Astrocyte (in vitro differentiated cells and primary cell): ENCODE measurements at regions not wholly inside any gene's neighbourhood (a gene's known extent, or its start where the extent isn't known, plus 50 kb on each side); places are given as distances from the start of the nearest gene placed in this dataset.

Experiments
- DNase-seq: peaks from one replicate; pipeline ENCODE4 v3.0.0-alpha.2; 2010; ENCODE audit warnings: low read depth
- FAIRE-seq: peaks from 2 replicates; lab custom pipeline; 2011; peaks lifted over from hg19 to GRCh38; lab: Jason Lieb, UNC
- H2AFZ ChIP-seq: 2 replicates; pipeline ENCODE4 v1.6.0; 2012; ENCODE audit warnings: low read depth, low read length, inconsistent platforms
- H3K27ac ChIP-seq: 2 replicates; pipeline ENCODE4 v1.5.1; 2011; ENCODE audit warnings: low read depth, low read length, inconsistent platforms
- H3K27me3 ChIP-seq: 2 replicates; pipeline ENCODE4 v1.6.0; 2011; ENCODE audit warnings: low read length, inconsistent platforms; ENCODE audit not compliant: insufficient read depth
- H3K36me3 ChIP-seq: 2 replicates; pipeline ENCODE4 v1.5.1; 2011; ENCODE audit warnings: low read length, inconsistent platforms; ENCODE audit not compliant: insufficient read depth
- H3K4me1 ChIP-seq: 2 replicates; pipeline ENCODE4 v1.5.1; 2011; ENCODE audit warnings: low read length, inconsistent platforms; ENCODE audit not compliant: insufficient read depth
- H3K4me2 ChIP-seq: 2 replicates; pipeline ENCODE4 v1.6.0; 2012; ENCODE audit warnings: low read length, inconsistent platforms
- H3K4me3 ChIP-seq: 2 replicates; pipeline ENCODE4 v1.5.1; 2011; ENCODE audit warnings: low read depth, mild to moderate bottlenecking, low read length, inconsistent platforms; ENCODE audit not compliant: insufficient read depth
- H3K79me2 ChIP-seq: 2 replicates; pipeline ENCODE4 v1.6.0; 2012; ENCODE audit warnings: mild to moderate bottlenecking, low read length, inconsistent platforms; ENCODE audit not compliant: insufficient read depth
- H3K9ac ChIP-seq: 2 replicates; pipeline ENCODE4 v1.6.0; 2012; ENCODE audit warnings: mild to moderate bottlenecking, low read length, inconsistent platforms
- H3K9me3 ChIP-seq: 2 replicates; pipeline ENCODE4 v1.5.1; 2012; ENCODE audit warnings: low read depth, mild to moderate bottlenecking, low read length, inconsistent platforms; ENCODE audit not compliant: insufficient read depth
- H4K20me1 ChIP-seq: 2 replicates; pipeline ENCODE4 v1.6.0; 2012; ENCODE audit warnings: low read length, inconsistent platforms; ENCODE audit not compliant: insufficient read depth
- H3K27ac Mint-ChIP-seq: one replicate; pipeline ENCODE4 v1.8.0; 2021; ENCODE audit warnings: mild to moderate bottlenecking, mixed read lengths; ENCODE audit not compliant: unreplicated experiment
- H3K27me3 Mint-ChIP-seq: one replicate; pipeline ENCODE4 v1.8.0; 2021; ENCODE audit warnings: low read depth, mixed read lengths; ENCODE audit not compliant: unreplicated experiment
- H3K36me3 Mint-ChIP-seq: one replicate; pipeline ENCODE4 v1.8.0; 2021; ENCODE audit warnings: low read depth, mixed read lengths; ENCODE audit not compliant: unreplicated experiment
- H3K4me1 Mint-ChIP-seq: one replicate; pipeline ENCODE4 v1.8.0; 2021; ENCODE audit warnings: low read depth, mixed read lengths; ENCODE audit not compliant: unreplicated experiment
- H3K4me3 Mint-ChIP-seq: one replicate; pipeline ENCODE4 v1.8.0; 2021; ENCODE audit warnings: mild to moderate bottlenecking, moderate library complexity, mixed read lengths; ENCODE audit not compliant: unreplicated experiment
- H3K9me3 Mint-ChIP-seq: one replicate; pipeline ENCODE4 v1.8.0; 2021; ENCODE audit warnings: mild to moderate bottlenecking, mixed read lengths; ENCODE audit not compliant: unreplicated experiment
- CTCF ChIP-seq: IDR thresholded peaks from 2 replicates; pipeline ENCODE4 v1.5.1; 2011; ENCODE audit warnings: low read depth, mild to moderate bottlenecking, inconsistent platforms, low read length, moderate library complexity; ENCODE audit not compliant: insufficient read depth
- EZH2 ChIP-seq: IDR thresholded peaks from 2 replicates; pipeline ENCODE4 v1.6.1; 2012; ENCODE audit warnings: mild to moderate bottlenecking, low read length, inconsistent platforms; ENCODE audit not compliant: insufficient read depth

DNA sequence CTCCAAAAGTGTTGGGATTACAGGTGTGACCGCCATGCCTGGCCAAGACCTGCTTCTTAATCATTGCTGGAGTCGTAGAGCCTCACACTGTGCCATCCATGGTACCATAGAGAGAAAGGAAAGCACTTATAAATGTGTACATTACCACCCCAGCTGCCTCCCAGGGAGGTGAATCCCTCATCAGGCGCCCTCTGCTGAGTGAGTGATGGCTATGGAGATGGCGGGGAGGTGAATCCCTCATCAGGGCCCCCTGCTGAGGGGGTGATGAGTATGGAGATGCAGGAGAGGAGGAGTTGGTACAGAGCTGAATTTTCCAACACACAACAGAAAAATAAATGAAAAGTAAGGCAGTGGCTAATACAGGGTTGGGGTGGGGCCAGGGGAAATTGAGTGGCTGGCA, 263.4 kb downstream of the UQCRFS1 start:
- H3K9ac ChIP-seq = no peak overlapping the region
- TF ChIP-seq CTCF = no peak
- no peak for TF ChIP-seq EZH2
- no peaks in the 10 kb centered on the region for H3K4me1 Mint-ChIP-seq
- H3K4me1 ChIP-seq = no peaks in the 10 kb centered on the region
- H3K4me2 ChIP-seq = no peak overlapping the region
- H3K4me3 Mint-ChIP-seq = no peak overlapping the region
- no peaks in the 10 kb centered on the region for H4K20me1 ChIP-seq
- no peak overlapping the region for H3K27ac Mint-ChIP-seq
- no peaks in the 10 kb centered on the region for H3K36me3 Mint-ChIP-seq
- H3K79me2 ChIP-seq = no peaks in the 10 kb centered on the region
- H2AFZ ChIP-seq = no peak overlapping the region
- H3K27me3 Mint-ChIP-seq = peaks cover 26% of the 10 kb centered on the region
- no peaks in the 10 kb centered on the region for H3K27me3 ChIP-seq
- DNase-seq (no peak), FAIRE-seq (no peak)
- peaks cover 1% of the 10 kb centered on the region for H3K9me3 Mint-ChIP-seq
- H3K36me3 ChIP-seq = no peaks in the 10 kb centered on the region
- no peak overlapping the region for H3K27ac ChIP-seq
- no peaks in the 10 kb centered on the region for H3K9me3 ChIP-seq
- H3K4me3 ChIP-seq = no peak overlapping the region

GRCh38 chr19:28949027-28949426, 263.9 kb downstream of the UQCRFS1 start:
- no peak overlapping the region for H3K4me3 Mint-ChIP-seq
- peaks cover 26% of the 10 kb centered on the region for H3K27me3 Mint-ChIP-seq
- H3K36me3 ChIP-seq = no peaks in the 10 kb centered on the region
- H2AFZ ChIP-seq = no peak overlapping the region
- no peak overlapping the region for H3K4me3 ChIP-seq
- FAIRE-seq (no peak), DNase-seq (no peak)
- no peak overlapping the region for H3K9ac ChIP-seq
- H3K9me3 ChIP-seq = no peaks in the 10 kb centered on the region
- H3K27ac Mint-ChIP-seq = no peak overlapping the region
- no peaks in the 10 kb centered on the region for H3K27me3 ChIP-seq
- no peak overlapping the region for H3K4me2 ChIP-seq
- peaks cover 1% of the 10 kb centered on the region for H3K9me3 Mint-ChIP-seq
- no peak overlapping the region for H3K27ac ChIP-seq
- no peaks in the 10 kb centered on the region for H4K20me1 ChIP-seq
- H3K79me2 ChIP-seq = no peaks in the 10 kb centered on the region
- H3K4me1 ChIP-seq = no peaks in the 10 kb centered on the region
- TF ChIP-seq CTCF (no peak), EZH2 (no peak)
- no peaks in the 10 kb centered on the region for H3K4me1 Mint-ChIP-seq
- no peaks in the 10 kb centered on the region for H3K36me3 Mint-ChIP-seq

- Mint-ChIP-seq H3K27ac (no peak overlapping the region), H3K9me3 (peaks cover 1% of the 10 kb centered on the region), H3K4me1 (no peaks in the 10 kb centered on the region), H3K4me3 (no peak overlapping the region), H3K27me3 (peaks cover 26% of the 10 kb centered on the region), H3K36me3 (no peaks in the 10 kb centered on the region)
- no peaks in the 10 kb centered on the region for H3K4me1 ChIP-seq
- DNase-seq (no peak), FAIRE-seq (no peak)
- no peak overlapping the region for H3K4me2 ChIP-seq
- H3K9ac ChIP-seq = no peak overlapping the region
- no peaks in the 10 kb centered on the region for H3K9me3 ChIP-seq
- no peak overlapping the region for H3K27ac ChIP-seq
- H3K36me3 ChIP-seq = no peaks in the 10 kb centered on the region
- H4K20me1 ChIP-seq = no peaks in the 10 kb centered on the region
- H3K4me3 ChIP-seq = no peak overlapping the region
- no peak overlapping the region for H2AFZ ChIP-seq
- no peak for TF ChIP-seq EZH2
- TF ChIP-seq CTCF = no peak
- H3K27me3 ChIP-seq = no peaks in the 10 kb centered on the region
- H3K79me2 ChIP-seq = no peaks in the 10 kb centered on the region
These were observed 264.4 kb downstream of the UQCRFS1 start for GRCh38 chr19:28948566-28948965.
